Left lung (tissue), 4 donors: ENCODE measurements at regions not wholly inside any gene's neighbourhood (a gene's known extent, or its start where the extent isn't known, plus 50 kb on each side); places are given as distances from the start of the nearest gene placed in this dataset.
"Not testable (repeated sequence)": the region's sequence is repeated elsewhere in the genome, so short reads cannot be mapped to it uniquely, and the experiment has no call there.

Experiments used
- ATAC-seq: fragments of 200-7000 bp; cut with Tn5 transposase; one replicate; pipeline ENCODE4 v1.9.1; 2020; ENCODE audit warnings: moderate library complexity
- DNase-seq, 4 donors: peaks; one replicate each; pipeline ENCODE4 v3.0.0-alpha.2; 2013 to 2020
- H3K27ac ChIP-seq, 2 donors: fragments of 200-600 bp; sonication (generic) in 1 of 2; one replicate each; pipeline versions ENCODE4 v1.5.0 to v1.8.0; 2020 to 2021
- H3K27me3 ChIP-seq, 2 donors: fragments of 200-600 bp; sonication (generic) in 1 of 2; one replicate each; pipeline versions ENCODE4 v1.5.0 to v1.8.0; 2020 to 2021
- H3K36me3 ChIP-seq, 2 donors: fragments of 200-600 bp; sonication (generic) in 1 of 2; one replicate each; pipeline versions ENCODE4 v1.5.0 to v1.8.0; 2020 to 2021
- H3K4me1 ChIP-seq, 2 donors: fragments of 200-600 bp; one replicate each; pipeline ENCODE4 v1.8.0; 2021
- H3K4me3 ChIP-seq, 2 donors: fragments of 200-600 bp; sonication (generic) in 1 of 2; one replicate each; pipeline versions ENCODE4 v1.5.0 to v1.8.0; 2020 to 2021; ENCODE audit warnings: mild to moderate bottlenecking in 1 of 2
- H3K9me3 ChIP-seq, 2 donors: fragments of 200-600 bp; sonication (generic) in 1 of 2; one replicate each; pipeline versions ENCODE4 v1.5.0 to v1.8.0; 2020 to 2021
- CTCF ChIP-seq, 2 donors: fragments of 200-600 bp; sonication (generic) in 1 of 2; IDR thresholded peaks; one replicate each; pipeline versions ENCODE4 v1.5.0 to v1.8.0; 2021; ENCODE audit warnings: antibody characterized with exemption in 2 of 2
- intact Hi-C, 2 donors: fragments of 100-400 bp; cut with DNase I; formaldehyde crosslinking; loops; one replicate each; pipeline versions ENCODE4 v1.11.2 to v1.14.2; 2022
- donor health status: DM: no; HTN: yes; CAD: no.
- donor health status: DM: no; HTN: no; CAD: no.

- H3K4me1 ChIP-seq: no peaks in the 10 kb centered on the region
- H3K27me3 ChIP-seq: no peaks in the 10 kb centered on the region
- no peak for ATAC-seq
- peaks cover 0 to 18% of the 10 kb centered on the region in 2 donors for H3K9me3 ChIP-seq
- intact Hi-C loops: no loop called here
- DNase-seq: no peak
- no peak overlapping the region for H3K4me3 ChIP-seq
- H3K36me3 ChIP-seq: no peaks in the 10 kb centered on the region
- H3K27ac ChIP-seq: no peak overlapping the region
- TF ChIP-seq CTCF (IDR thresholded peaks at IDR 0.05): no peak
These were observed 394.6 kb upstream of the PTCHD4 start for GRCh38 chr6:48505621-48506020.

- ATAC-seq, H3K4me1 ChIP-seq, H3K9me3 ChIP-seq, DNase-seq, H3K4me3 ChIP-seq, intact Hi-C loops, H3K27me3 ChIP-seq, H3K36me3 ChIP-seq, H3K27ac ChIP-seq: not testable (repeated sequence)
These were observed 382.4 kb upstream of the PTCHD4 start for GRCh38 chr6:48493432-48493831.

GRCh38 chr6:48490658-48491057 is 379.7 kb upstream of the PTCHD4 start:
- no peak for TF ChIP-seq CTCF (IDR thresholded peaks at IDR 0.05)

GRCh38 chr6:48486876-48487275 is 375.9 kb upstream of the PTCHD4 start:
- Histone ChIP-seq H3K9me3 (no peaks in the 10 kb centered on the region), H3K4me1 (no peaks in the 10 kb centered on the region), H3K36me3 (no peaks in the 10 kb centered on the region), H3K27ac (no peak overlapping the region), H3K4me3 (no peak overlapping the region), H3K27me3 (no peaks in the 10 kb centered on the region)
- intact Hi-C loops: no loop called here
- DNase-seq (no peak), ATAC-seq (no peak)
- TF ChIP-seq CTCF (IDR thresholded peaks at IDR 0.05): no peak

More at GRCh38 chr6:48490658-48491057, 379.7 kb upstream of the PTCHD4 start:
- no peak for DNase-seq
- Histone ChIP-seq H3K27me3 (no peaks in the 10 kb centered on the region), H3K4me1 (no peaks in the 10 kb centered on the region), H3K36me3 (no peaks in the 10 kb centered on the region), H3K4me3 (no peak overlapping the region), H3K9me3 (peaks cover 0 to 3% of the 10 kb centered on the region in 2 donors), H3K27ac (no peak overlapping the region)
- no peak for ATAC-seq
- intact Hi-C loops: no loop called here

GRCh38 chr6:48486373-48486772 is 375.4 kb upstream of the PTCHD4 start:
- no peaks in the 10 kb centered on the region for H3K9me3 ChIP-seq
- no peak for DNase-seq
- no peaks in the 10 kb centered on the region for H3K4me1 ChIP-seq
- no peak for TF ChIP-seq CTCF (IDR thresholded peaks at IDR 0.05)
- ATAC-seq: no peak
- intact Hi-C loops: no loop called here
- H3K27ac ChIP-seq: no peak overlapping the region
- no peaks in the 10 kb centered on the region for H3K36me3 ChIP-seq
- no peak overlapping the region for H3K4me3 ChIP-seq
- H3K27me3 ChIP-seq: no peaks in the 10 kb centered on the region

GRCh38 chr6:48476257-48476656 is 365.3 kb upstream of the PTCHD4 start:
- TF ChIP-seq CTCF (IDR thresholded peaks at IDR 0.05): no peak
- intact Hi-C loops: no loop called here
- no peaks in the 10 kb centered on the region for H3K36me3 ChIP-seq

More at GRCh38 chr6:48476257-48476656, 365.3 kb upstream of the PTCHD4 start:
- no peak for ATAC-seq
- H3K27me3 ChIP-seq: no peaks in the 10 kb centered on the region
- H3K4me1 ChIP-seq: no peaks in the 10 kb centered on the region
- no peak overlapping the region for H3K4me3 ChIP-seq
- no peak for DNase-seq
- no peaks in the 10 kb centered on the region for H3K9me3 ChIP-seq
- H3K27ac ChIP-seq: no peak overlapping the region
